LNCaP clone FGC (cell line): ENCODE measurements at regions not wholly inside any gene's neighbourhood (a gene's known extent, or its start where the extent isn't known, plus 50 kb on each side); places are given as distances from the start of the nearest gene placed in this dataset.

Experiments
- DNase-seq: peaks from one replicate; pipeline ENCODE4 v3.0.0-alpha.2; 2011; ENCODE audit warnings: low read depth
- H3K4me3 ChIP-seq: 2 replicates; pipeline ENCODE4 v1.5.1; 2011; ENCODE audit warnings: mild to moderate bottlenecking, low read depth, low read length, control low read depth
- TF ChIP-seq, protein P1 (sequence below): IDR thresholded peaks from 2 replicates; pipeline ENCODE4 v1.5.1; 2012; ENCODE audit warnings: mild to moderate bottlenecking; ENCODE audit not compliant: control insufficient read depth, insufficient read depth; ENCODE audit errors: extremely low read depth

DNA sequence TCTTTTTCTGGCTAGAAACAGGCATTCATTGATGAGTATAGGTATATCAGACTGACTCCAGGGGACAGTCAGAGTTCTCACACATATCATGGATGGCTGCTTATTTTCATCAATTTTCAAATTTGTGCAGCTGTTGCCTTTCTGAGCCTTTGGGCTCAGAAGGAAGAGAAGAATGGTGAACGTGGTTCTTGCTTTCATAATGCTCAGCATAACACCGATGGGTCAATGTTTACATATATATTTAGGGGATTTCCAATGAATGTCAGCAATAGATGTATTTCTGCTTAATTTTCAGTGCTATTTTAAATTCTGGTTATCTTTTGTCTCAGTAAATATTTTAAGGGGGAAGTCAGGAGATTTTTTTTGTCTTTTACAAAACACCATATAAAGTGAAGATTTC lies 581.4 kb upstream of the DPPA4 start:
- DNase-seq = no peak
- TF ChIP-seq, protein P1, sequence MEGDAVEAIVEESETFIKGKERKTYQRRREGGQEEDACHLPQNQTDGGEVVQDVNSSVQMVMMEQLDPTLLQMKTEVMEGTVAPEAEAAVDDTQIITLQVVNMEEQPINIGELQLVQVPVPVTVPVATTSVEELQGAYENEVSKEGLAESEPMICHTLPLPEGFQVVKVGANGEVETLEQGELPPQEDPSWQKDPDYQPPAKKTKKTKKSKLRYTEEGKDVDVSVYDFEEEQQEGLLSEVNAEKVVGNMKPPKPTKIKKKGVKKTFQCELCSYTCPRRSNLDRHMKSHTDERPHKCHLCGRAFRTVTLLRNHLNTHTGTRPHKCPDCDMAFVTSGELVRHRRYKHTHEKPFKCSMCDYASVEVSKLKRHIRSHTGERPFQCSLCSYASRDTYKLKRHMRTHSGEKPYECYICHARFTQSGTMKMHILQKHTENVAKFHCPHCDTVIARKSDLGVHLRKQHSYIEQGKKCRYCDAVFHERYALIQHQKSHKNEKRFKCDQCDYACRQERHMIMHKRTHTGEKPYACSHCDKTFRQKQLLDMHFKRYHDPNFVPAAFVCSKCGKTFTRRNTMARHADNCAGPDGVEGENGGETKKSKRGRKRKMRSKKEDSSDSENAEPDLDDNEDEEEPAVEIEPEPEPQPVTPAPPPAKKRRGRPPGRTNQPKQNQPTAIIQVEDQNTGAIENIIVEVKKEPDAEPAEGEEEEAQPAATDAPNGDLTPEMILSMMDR = no peak
- H3K4me3 ChIP-seq = no peak overlapping the region

DNA sequence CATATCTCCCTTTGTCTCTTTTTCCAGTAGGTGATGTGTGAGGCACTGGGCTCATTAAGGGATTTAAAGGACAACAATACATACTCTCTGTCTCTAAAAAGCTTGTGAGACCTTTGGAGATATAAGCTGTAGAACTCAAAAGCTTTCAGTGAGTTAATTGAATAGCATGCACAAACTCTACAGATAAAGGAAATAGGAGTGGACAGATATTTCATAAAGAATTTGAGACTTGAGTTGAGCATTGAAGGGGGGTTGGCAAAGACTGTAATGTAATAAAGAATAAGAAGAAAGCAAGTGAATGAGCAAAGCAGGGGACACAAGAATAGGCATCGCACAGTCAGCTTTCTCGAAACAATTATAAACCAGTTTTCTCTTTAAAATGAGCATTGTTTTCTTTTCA lies 583.4 kb upstream of the DPPA4 start:
- H3K4me3 ChIP-seq = no peak overlapping the region
- TF ChIP-seq, protein P1 = no peak
- DNase-seq = no peak

DNA sequence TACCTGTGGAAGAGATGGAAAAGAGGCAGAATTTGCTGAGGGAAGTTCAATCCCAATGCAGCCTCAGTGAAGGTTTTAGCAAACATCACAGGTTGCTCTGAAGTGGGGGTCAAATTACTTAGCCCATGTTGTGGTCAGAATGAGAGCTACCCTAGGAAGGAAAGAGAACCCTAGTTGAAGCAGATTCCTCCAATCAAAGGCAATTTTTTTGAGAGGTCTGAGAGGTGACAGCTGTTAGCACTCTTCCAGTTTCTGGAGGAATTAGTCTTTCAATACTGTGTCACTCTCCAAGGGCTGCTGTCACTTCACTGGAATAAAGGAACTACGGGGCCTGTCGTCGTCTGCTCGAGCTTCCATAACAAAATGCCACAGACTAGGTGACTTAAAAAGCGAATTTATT lies 584.2 kb upstream of the DPPA4 start:
- no peak overlapping the region for H3K4me3 ChIP-seq
- TF ChIP-seq, protein P1 = no peak
- DNase-seq = no peak

DNA sequence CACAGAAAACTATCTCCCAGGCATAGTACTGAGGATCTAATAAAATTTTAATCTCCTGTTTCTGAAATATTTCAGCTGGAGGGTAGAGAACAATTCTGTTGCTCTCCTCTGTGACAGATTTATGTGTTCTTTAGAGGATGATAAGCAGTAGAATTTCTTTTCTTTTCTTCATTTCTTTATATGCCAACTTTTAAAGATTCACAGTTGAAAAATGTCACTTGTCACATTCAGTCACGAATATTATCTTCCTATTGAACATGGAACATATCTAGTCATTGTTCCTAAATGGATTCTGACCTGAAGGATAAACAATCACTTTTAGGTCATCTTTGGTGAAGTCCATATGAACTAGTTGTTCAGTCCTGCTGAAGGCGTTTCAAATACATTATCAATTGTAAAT lies 585.5 kb upstream of the DPPA4 start:
- TF ChIP-seq, protein P1 = no peak
- no peak overlapping the region for H3K4me3 ChIP-seq

DNA sequence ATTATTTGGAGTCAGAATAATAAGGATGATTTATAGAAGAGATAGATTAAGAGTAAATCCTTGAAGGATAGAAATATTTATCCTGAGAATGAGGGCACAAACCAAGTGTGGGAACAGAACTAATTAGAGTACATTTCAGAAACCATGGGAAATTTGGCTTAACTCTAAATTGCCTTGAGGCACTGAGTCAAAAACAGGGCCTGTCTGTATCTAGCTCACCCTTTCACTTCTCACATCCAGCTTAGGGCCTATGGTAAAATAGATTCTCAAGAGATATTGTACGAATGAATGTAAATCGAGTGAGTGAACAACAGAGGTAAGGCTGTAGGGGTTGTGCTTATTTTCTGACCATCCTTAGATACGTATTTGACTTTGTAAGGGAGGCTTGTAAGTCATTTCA lies 586.1 kb upstream of the DPPA4 start:
- TF ChIP-seq, protein P1 = no peak
- no peak for DNase-seq
- H3K4me3 ChIP-seq = no peak overlapping the region

More for the DNA sequence above, 585.5 kb upstream of the DPPA4 start:
- DNase-seq = no peak

DNA sequence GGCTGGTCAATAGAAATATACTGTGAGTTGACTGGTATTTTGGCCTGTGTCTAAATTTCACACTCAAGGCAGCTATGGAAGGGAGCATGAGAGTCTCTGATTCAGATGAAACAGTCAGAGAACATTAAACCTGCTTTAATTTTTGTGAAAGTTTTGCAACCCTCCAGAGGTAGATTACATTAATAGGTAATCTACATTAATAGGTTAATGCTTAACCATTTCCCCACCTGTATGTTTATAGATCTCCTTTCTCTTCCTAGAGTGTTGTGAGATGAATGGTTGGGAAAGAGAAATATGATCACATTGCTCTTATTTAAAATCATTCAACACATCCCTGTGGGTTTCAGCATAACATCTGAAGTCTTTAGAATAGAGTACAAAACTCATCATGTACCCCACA lies 586.9 kb upstream of the DPPA4 start:
- H3K4me3 ChIP-seq = no peak overlapping the region
- TF ChIP-seq, protein P1 = no peak

DNA sequence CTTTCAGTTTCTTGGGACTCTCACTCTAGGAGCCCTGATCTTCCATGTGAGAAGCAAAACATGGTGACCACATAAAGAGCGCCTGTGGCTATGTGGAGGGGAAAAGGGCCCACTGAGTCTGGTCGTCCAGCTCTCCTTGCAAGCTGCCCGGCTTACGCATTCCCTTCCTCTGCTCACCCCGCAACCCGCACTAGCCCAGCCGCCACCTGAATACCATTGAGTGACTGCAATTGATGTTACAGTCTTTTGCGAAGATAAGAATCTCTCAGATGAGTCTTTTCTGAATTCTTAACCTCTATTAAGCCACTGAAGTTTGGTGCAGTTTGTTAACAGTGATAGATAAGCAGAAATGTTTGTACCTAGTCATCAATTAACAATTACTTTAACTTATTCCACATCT lies 589.0 kb upstream of the DPPA4 start:
- H3K4me3 ChIP-seq = no peak overlapping the region
- no peak for DNase-seq
- TF ChIP-seq, protein P1 = no peak

More for the DNA sequence above, 586.9 kb upstream of the DPPA4 start:
- DNase-seq = no peak
